ENCODE measurements at regions not wholly inside any gene's neighbourhood (a gene's known extent, or its start where the extent isn't known, plus 50 kb on each side); places are given as distances from the start of the nearest gene placed in this dataset.

- TF ChIP-seq POLR2A (IDR thresholded peaks at IDR 0.05): no peak
- no peak for TF ChIP-seq CTCF (IDR thresholded peaks at IDR 0.05)
- no peak for TF ChIP-seq POLR2AphosphoS5 (IDR thresholded peaks at IDR 0.05)
- DNase-seq (ENCODE audit: low spot score in 2 of 2): no peak
Observed at GRCh38 chr3:177482048-177482691, 284.9 kb upstream of the TBL1XR1 start.

GRCh38 chr3:177483182-177483967, 286.1 kb upstream of the TBL1XR1 start:
- no peak overlapping the region for H3K4me3 ChIP-seq
- intact Hi-C loops (cut with DNase I; ENCODE audit: low total_unique reads): no loop called here
- no peaks in the 10 kb centered on the region for H3K9me3 ChIP-seq
- no peaks in the 10 kb centered on the region for H3K27me3 ChIP-seq
- no peak for DNase-seq (ENCODE audit: low spot score in 2 of 2)
- TF ChIP-seq CTCF (IDR thresholded peaks at IDR 0.05) (no peak), POLR2AphosphoS5 (IDR thresholded peaks at IDR 0.05) (no peak), POLR2A (IDR thresholded peaks at IDR 0.05) (no peak)
- H3K4me1 ChIP-seq: no peaks in the 10 kb centered on the region
- no peaks in the 10 kb centered on the region for H3K36me3 ChIP-seq
- H3K27ac ChIP-seq: no peak overlapping the region

More at GRCh38 chr3:177482048-177482691, 284.9 kb upstream of the TBL1XR1 start:
- Histone ChIP-seq H3K27me3 (no peaks in the 10 kb centered on the region), H3K9me3 (no peaks in the 10 kb centered on the region), H3K4me3 (no peak overlapping the region), H3K27ac (no peak overlapping the region), H3K4me1 (peaks cover 0 to 7% of the 10 kb centered on the region in 2 donors), H3K36me3 (no peaks in the 10 kb centered on the region)
- intact Hi-C loops (cut with DNase I; ENCODE audit: low total_unique reads): no loop called here

- Histone ChIP-seq H3K4me3 (no peak overlapping the region), H3K27me3 (no peaks in the 10 kb centered on the region), H3K9me3 (no peaks in the 10 kb centered on the region), H3K27ac (no peak overlapping the region), H3K36me3 (no peaks in the 10 kb centered on the region), H3K4me1 (no peaks in the 10 kb centered on the region)
- intact Hi-C loops (cut with DNase I; ENCODE audit: low total_unique reads): no loop called here
- TF ChIP-seq POLR2A (IDR thresholded peaks at IDR 0.05) (no peak), POLR2AphosphoS5 (IDR thresholded peaks at IDR 0.05) (no peak), CTCF (IDR thresholded peaks at IDR 0.05) (no peak)
- DNase-seq (ENCODE audit: low spot score in 2 of 2): no peak
Observed at GRCh38 chr3:177484206-177484605, 286.9 kb upstream of the TBL1XR1 start.

GRCh38 chr3:177484926-177485325, 287.6 kb upstream of the TBL1XR1 start:
- H3K4me3 ChIP-seq: no peak overlapping the region
- H3K36me3 ChIP-seq: no peaks in the 10 kb centered on the region
- H3K27me3 ChIP-seq: no peaks in the 10 kb centered on the region
- H3K4me1 ChIP-seq: no peaks in the 10 kb centered on the region
- intact Hi-C loops (cut with DNase I; ENCODE audit: low total_unique reads): no loop called here
- H3K9me3 ChIP-seq: no peaks in the 10 kb centered on the region
- TF ChIP-seq POLR2AphosphoS5 (IDR thresholded peaks at IDR 0.05): no peak
- no peak for TF ChIP-seq POLR2A (IDR thresholded peaks at IDR 0.05)
- H3K27ac ChIP-seq: no peak overlapping the region
- no peak for DNase-seq (ENCODE audit: low spot score in 2 of 2)

GRCh38 chr3:177487635-177488186, 290.4 kb upstream of the TBL1XR1 start:
- intact Hi-C loops (cut with DNase I; ENCODE audit: low total_unique reads): no loop called here
- TF ChIP-seq CTCF (IDR thresholded peaks at IDR 0.05) (no peak), POLR2AphosphoS5 (IDR thresholded peaks at IDR 0.05) (no peak), POLR2A (IDR thresholded peaks at IDR 0.05) (no peak)
- H3K27ac ChIP-seq: no peak overlapping the region
- no peaks in the 10 kb centered on the region for H3K27me3 ChIP-seq
- H3K36me3 ChIP-seq: no peaks in the 10 kb centered on the region
- no peak overlapping the region for H3K4me3 ChIP-seq
- H3K9me3 ChIP-seq: no peaks in the 10 kb centered on the region
- H3K4me1 ChIP-seq: no peaks in the 10 kb centered on the region
- no peak for DNase-seq (ENCODE audit: low spot score in 2 of 2)

Data from breast epithelium (tissue), 4 donors.